ENCODE measurements at regions not wholly inside any gene's neighbourhood (a gene's known extent, or its start where the extent isn't known, plus 50 kb on each side); places are given as distances from the start of the nearest gene placed in this dataset.

DNA sequence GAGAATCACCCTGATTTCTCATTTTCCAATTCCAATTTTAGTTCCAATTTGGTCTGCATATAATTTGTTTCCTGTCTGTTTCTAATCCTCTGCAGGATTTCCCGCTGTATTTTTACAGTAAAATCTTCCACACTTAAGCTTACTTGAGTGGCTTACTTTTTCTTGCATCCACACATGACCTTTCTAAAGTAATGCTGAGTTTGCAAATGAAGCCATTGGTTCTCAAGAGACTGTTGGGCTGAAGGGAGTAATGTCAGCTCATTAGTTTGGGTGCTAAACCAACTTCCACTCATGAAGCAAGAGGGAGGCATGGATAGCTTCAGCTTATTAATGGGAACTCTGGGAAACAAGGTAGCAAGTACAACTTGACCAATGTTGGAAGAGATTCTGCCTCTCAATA, 146.4 kb downstream of the SNX10 start:
- no peak for TF ChIP-seq CTCF (IDR thresholded peaks at IDR 0.05; ENCODE audit: poor library complexity, severe bottlenecking)
- TF ChIP-seq SMC3 (conservative IDR thresholded peaks at IDR 0.05; ENCODE audit: poor library complexity), result no peak
- TF ChIP-seq EP300 (conservative IDR thresholded peaks at IDR 0.05; ENCODE audit: poor library complexity, severe bottlenecking), result no peak
- no peak for TF ChIP-seq REST (IDR thresholded peaks at IDR 0.05; ENCODE audit: borderline replicate concordance)
- no peak for TF ChIP-seq POLR2AphosphoS5 (IDR thresholded peaks at IDR 0.05)
- TF ChIP-seq MXI1 (conservative IDR thresholded peaks at IDR 0.05; ENCODE audit: poor library complexity, severe bottlenecking), result no peak

Data from neural cell (in vitro differentiated cells).